CD4-positive, alpha-beta T cell (primary cell): ENCODE measurements at regions not wholly inside any gene's neighbourhood (a gene's known extent, or its start where the extent isn't known, plus 50 kb on each side); places are given as distances from the start of the nearest gene placed in this dataset.

Experiments used
- ATAC-seq: fragments of 200-7000 bp; cut with Tn5 transposase; one replicate; pipeline ENCODE4 v1.10.0; 2022; ENCODE audit warnings: mild to moderate bottlenecking; ENCODE audit not compliant: poor library complexity
- CTCF ChIA-PET: fragments of 350-600 bp; sonication (Branson Sonifier 250); formaldehyde crosslinking; loops from one replicate; lab custom pipeline; 2021; ENCODE audit warnings: antibody characterized with exemption, inconsistent platforms; lab: Charles Lee
- POLR2A ChIA-PET: fragments of 350-600 bp; sonication (Branson Sonifier 250); formaldehyde crosslinking; loops from one replicate; lab custom pipeline; 2021; ENCODE audit warnings: antibody characterized with exemption, inconsistent platforms; lab: Charles Lee
- DNase-seq, 14 experiments: peaks; one replicate each; pipeline ENCODE4 v3.0.0-alpha.2; 2013 to 2020; ENCODE audit warnings: mixed read lengths in 2 of 14
- H3K27ac ChIP-seq, 2 donors: one replicate each; pipeline versions ENCODE4 v1.5.1 to v1.7.0; 2013; ENCODE audit warnings: low read length in 2 of 2, low read depth in 1 of 2, mild to moderate bottlenecking in 1 of 2
- H3K27me3 ChIP-seq, 2 experiments: 1 replicate in 1 of 2; 2 replicates in 1 of 2; pipeline versions ENCODE4 v1.6.1 to v1.7.0; 2013; ENCODE audit warnings: low read length in 2 of 2, control low read depth in 1 of 2, mild to moderate bottlenecking in 1 of 2, moderate library complexity in 1 of 2; ENCODE audit not compliant: insufficient read depth in 2 of 2, control insufficient read depth in 1 of 2
- H3K36me3 ChIP-seq: one replicate; pipeline ENCODE4 v1.6.1; 2013; ENCODE audit warnings: low read length, control low read depth; ENCODE audit not compliant: insufficient read depth
- H3K4me1 ChIP-seq: one replicate; pipeline ENCODE4 v1.6.1; 2013; ENCODE audit warnings: low read length, control low read depth; ENCODE audit not compliant: insufficient read depth
- H3K4me3 ChIP-seq: one replicate; pipeline ENCODE4 v1.5.1; 2013; ENCODE audit warnings: mild to moderate bottlenecking, low read length, moderate library complexity
- H3K9me3 ChIP-seq, 2 experiments: 1 replicate in 1 of 2; 2 replicates in 1 of 2; pipeline versions ENCODE4 v1.6.1 to v1.7.0; 2013; ENCODE audit warnings: low read length in 2 of 2, mild to moderate bottlenecking in 2 of 2, control low read depth in 1 of 2, moderate library complexity in 1 of 2; ENCODE audit not compliant: control insufficient read depth in 1 of 2, insufficient read depth in 1 of 2
- H3K27ac Mint-ChIP-seq: one replicate; pipeline ENCODE4 v1.8.0; 2020; ENCODE audit warnings: mixed read lengths
- H3K27me3 Mint-ChIP-seq: one replicate; pipeline ENCODE4 v1.8.0; 2021; ENCODE audit warnings: mixed read lengths
- H3K36me3 Mint-ChIP-seq: one replicate; pipeline ENCODE4 v1.8.0; 2021; ENCODE audit warnings: low read depth, mixed read lengths
- H3K4me1 Mint-ChIP-seq: one replicate; pipeline ENCODE4 v1.8.0; 2021; ENCODE audit warnings: low read depth, mixed read lengths
- H3K4me3 Mint-ChIP-seq: one replicate; pipeline ENCODE4 v1.8.0; 2020; ENCODE audit warnings: mild to moderate bottlenecking, mixed read lengths
- H3K9me3 Mint-ChIP-seq: one replicate; pipeline ENCODE4 v1.8.0; 2020; ENCODE audit warnings: mixed read lengths
- CTCF ChIP-seq: fragments of 200-600 bp; IDR thresholded peaks from one replicate; pipeline ENCODE4 v1.8.0; 2022; ENCODE audit warnings: antibody characterized with exemption, mild to moderate bottlenecking
- intact Hi-C, 2 experiments: fragments of 100-400 bp; cut with DNase I in 1 of 2; cut with micrococcal nuclease in 1 of 2; formaldehyde crosslinking; loops; one replicate each; pipeline versions ENCODE4 v1.15.1 to v1.9.0; 2023 to 2025; cut with DNase I, micrococcal nuclease

DNA sequence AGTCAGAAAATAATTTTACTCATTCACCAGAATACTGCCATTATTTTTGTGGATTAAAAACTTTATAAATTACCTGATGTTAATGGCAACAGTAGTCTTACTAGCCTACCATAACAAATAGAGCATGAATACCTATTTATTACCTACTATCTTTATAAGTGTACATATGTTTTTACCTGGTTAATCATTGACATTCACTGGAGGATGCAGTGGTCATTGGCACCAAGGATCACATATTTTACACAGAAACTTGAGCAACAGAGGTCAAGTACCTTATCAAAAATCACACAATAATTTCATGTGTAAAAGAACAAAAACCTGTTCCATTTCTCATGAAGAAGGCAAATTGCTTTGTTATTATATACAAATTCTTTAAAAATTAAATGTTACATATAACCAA, 1284.9 kb upstream of the NCAM2 start:
- H3K4me1 Mint-ChIP-seq: no peaks in the 10 kb centered on the region
- TF ChIP-seq CTCF: no peak
- Histone ChIP-seq H3K9me3 (no peaks in the 10 kb centered on the region), H3K36me3 (no peaks in the 10 kb centered on the region), H3K27ac (no peak overlapping the region), H3K4me3 (no peak overlapping the region), H3K4me1 (no peaks in the 10 kb centered on the region), H3K27me3 (no peaks in the 10 kb centered on the region)
- DNase-seq (no peak), ATAC-seq (no peak)
- peaks cover 12% of the 10 kb centered on the region for H3K9me3 Mint-ChIP-seq
- no peak overlapping the region for H3K4me3 Mint-ChIP-seq
- CTCF ChIA-PET: no interaction called here
- H3K36me3 Mint-ChIP-seq: no peaks in the 10 kb centered on the region
- H3K27ac Mint-ChIP-seq: no peak overlapping the region
- intact Hi-C loops: no loop called here
- POLR2A ChIA-PET: no interaction called here
- no peaks in the 10 kb centered on the region for H3K27me3 Mint-ChIP-seq

- Histone ChIP-seq H3K4me1 (no peaks in the 10 kb centered on the region), H3K36me3 (no peaks in the 10 kb centered on the region), H3K9me3 (peaks cover 0 to 3% of the 10 kb centered on the region in 2 experiments), H3K27ac (no peak overlapping the region), H3K27me3 (no peaks in the 10 kb centered on the region), H3K4me3 (no peak overlapping the region)
- Mint-ChIP-seq H3K36me3 (no peaks in the 10 kb centered on the region), H3K9me3 (peaks cover 3% of the 10 kb centered on the region), H3K27ac (no peak overlapping the region), H3K27me3 (no peaks in the 10 kb centered on the region), H3K4me3 (no peak overlapping the region), H3K4me1 (no peaks in the 10 kb centered on the region)
- ChIA-PET CTCF (no interaction called here), POLR2A (no interaction called here)
- no peak for TF ChIP-seq CTCF
- intact Hi-C loops: no loop called here
- no peak for DNase-seq
- ATAC-seq: no peak
Measured at GRCh38 chr21:19724081-19724480, 1274.1 kb upstream of the NCAM2 start.

- ATAC-seq: no peak
- no peak for TF ChIP-seq CTCF
Measured at GRCh38 chr21:19731251-19731650, 1267.0 kb upstream of the NCAM2 start.

More at GRCh38 chr21:19731251-19731650, 1267.0 kb upstream of the NCAM2 start:
- ChIA-PET CTCF (no interaction called here), POLR2A (no interaction called here)
- Mint-ChIP-seq H3K9me3 (peaks cover 7% of the 10 kb centered on the region), H3K27me3 (no peaks in the 10 kb centered on the region), H3K4me3 (no peak overlapping the region), H3K36me3 (no peaks in the 10 kb centered on the region), H3K27ac (no peak overlapping the region), H3K4me1 (no peaks in the 10 kb centered on the region)
- Histone ChIP-seq H3K4me1 (no peaks in the 10 kb centered on the region), H3K27ac (no peak overlapping the region), H3K4me3 (no peak overlapping the region), H3K27me3 (no peaks in the 10 kb centered on the region), H3K36me3 (no peaks in the 10 kb centered on the region), H3K9me3 (peaks cover 0 to 3% of the 10 kb centered on the region in 2 experiments)
- intact Hi-C loops: loop anchor here in 1 of 2 experiments (10.0 kb wide), 1 partner anchor 76 kb away; no protein-coding TSS in a partner anchor
- DNase-seq: no peak
